ENCODE measurements at regions not wholly inside any gene's neighbourhood (a gene's known extent, or its start where the extent isn't known, plus 50 kb on each side); places are given as distances from the start of the nearest gene placed in this dataset.
"Not testable (repeated sequence)": the region's sequence is repeated elsewhere in the genome, so short reads cannot be mapped to it uniquely, and the experiment has no call there.

- H3K27me3 Mint-ChIP-seq, H3K27ac Mint-ChIP-seq, H3K4me1 Mint-ChIP-seq, DNase-seq, H3K4me3 Mint-ChIP-seq, ATAC-seq: not testable (repeated sequence)
- peaks cover 45% of the 10 kb centered on the region for H3K9me3 Mint-ChIP-seq
- peaks cover 13% of the 10 kb centered on the region for H3K36me3 Mint-ChIP-seq (ENCODE audit: low read depth)
Observed at GRCh38 chr2:33690686-33691085, 91.6 kb upstream of the FAM98A start.

- Mint-ChIP-seq H3K9me3 (peaks cover 6% of the 10 kb centered on the region), H3K4me3 (no peak overlapping the region), H3K36me3 (ENCODE audit: low read depth) (no peaks in the 10 kb centered on the region), H3K4me1 (no peaks in the 10 kb centered on the region), H3K27me3 (peaks cover 3% of the 10 kb centered on the region), H3K27ac (no peak overlapping the region)
- no peak for DNase-seq
- ATAC-seq: no peak
Observed at GRCh38 chr2:33681364-33681757, 82.3 kb upstream of the FAM98A start.

DNA sequence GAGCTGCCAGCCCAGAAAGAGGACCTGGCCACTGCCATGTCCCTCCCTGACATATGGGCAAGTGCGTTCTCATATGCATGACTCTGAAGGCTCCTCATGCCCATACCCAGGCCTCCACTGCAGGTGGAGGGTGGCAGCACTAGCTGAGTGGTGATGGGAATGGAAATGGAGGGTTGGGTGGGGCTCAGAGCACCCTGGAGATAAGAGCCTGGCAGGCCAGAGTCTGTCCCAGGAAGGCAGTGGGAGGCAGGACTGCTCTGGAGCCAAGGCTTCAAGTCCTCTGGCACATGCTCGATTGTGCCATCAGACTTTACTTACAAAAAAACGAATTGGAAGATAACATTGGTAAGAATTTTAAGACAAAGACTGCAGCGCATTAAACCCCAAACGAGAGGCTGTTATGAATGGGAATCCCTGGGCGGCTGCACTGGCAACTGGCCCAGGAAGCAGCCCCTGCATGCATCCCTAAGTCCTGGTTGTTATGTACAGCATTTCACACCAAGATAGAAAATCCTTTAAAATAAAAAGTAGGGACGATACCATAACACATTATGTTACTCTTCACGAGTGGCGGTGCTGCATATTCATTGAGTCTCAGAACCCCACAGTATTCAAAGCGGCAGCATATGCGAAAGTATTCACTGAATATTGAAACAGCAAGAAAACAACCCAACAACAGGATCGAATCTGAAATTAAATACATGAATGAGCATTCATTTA lies 81.7 kb upstream of the FAM98A start:
- Mint-ChIP-seq H3K4me3 (no peak overlapping the region), H3K27ac (no peak overlapping the region)

DNA sequence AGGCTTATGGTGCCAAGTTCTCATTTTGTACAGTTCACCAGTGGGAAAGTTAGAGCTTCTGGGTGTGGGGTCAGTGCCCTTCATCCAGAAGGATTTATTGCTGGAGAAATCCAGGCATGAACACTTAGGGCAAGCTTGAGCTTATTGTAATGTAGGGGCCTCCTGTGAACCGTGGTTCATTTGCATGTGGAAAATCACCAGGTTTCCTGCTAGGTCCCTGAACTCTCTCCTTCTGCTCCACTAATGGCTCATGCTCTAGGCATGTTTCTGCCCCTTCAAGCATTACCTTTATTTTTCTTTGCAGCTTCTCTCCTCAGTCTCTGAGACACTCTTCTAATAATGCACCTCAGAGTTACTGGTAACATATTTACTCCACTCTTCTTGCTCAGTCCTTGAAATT lies 79.3 kb upstream of the FAM98A start:
- Mint-ChIP-seq H3K4me3 (no peak overlapping the region), H3K36me3 (ENCODE audit: low read depth) (no peaks in the 10 kb centered on the region), H3K27me3 (peaks cover 4% of the 10 kb centered on the region), H3K4me1 (no peaks in the 10 kb centered on the region), H3K9me3 (no peaks in the 10 kb centered on the region), H3K27ac (no peak overlapping the region)
- no peak for DNase-seq
- no peak for ATAC-seq

More for the DNA sequence above, 81.7 kb upstream of the FAM98A start:
- DNase-seq (no peak), ATAC-seq (no peak)
- H3K4me1 Mint-ChIP-seq: no peaks in the 10 kb centered on the region
- H3K36me3 Mint-ChIP-seq (ENCODE audit: low read depth): no peaks in the 10 kb centered on the region
- H3K9me3 Mint-ChIP-seq: peaks cover 6% of the 10 kb centered on the region
- H3K27me3 Mint-ChIP-seq: peaks cover 2% of the 10 kb centered on the region

DNA sequence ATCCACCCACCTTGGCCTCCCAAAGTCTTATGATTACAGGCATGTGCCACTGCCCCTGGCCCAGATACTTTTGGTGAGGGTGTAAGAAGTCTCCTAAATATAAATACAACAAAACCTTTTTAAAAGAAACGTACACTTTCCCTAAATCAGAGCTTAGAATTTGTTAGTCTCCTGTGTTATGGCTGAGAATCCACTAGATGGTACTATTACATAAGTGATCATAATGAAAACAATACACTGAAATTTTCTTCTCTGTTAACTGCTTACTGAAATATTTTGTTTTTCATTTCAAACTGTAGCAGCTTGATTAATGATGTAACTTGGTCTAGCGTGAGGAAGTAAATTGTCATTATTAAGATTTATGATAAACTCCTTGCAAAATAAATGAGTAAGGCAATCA lies 74.8 kb upstream of the FAM98A start:
- Mint-ChIP-seq H3K4me3 (no peak overlapping the region), H3K27me3 (peaks cover 4% of the 10 kb centered on the region), H3K9me3 (no peaks in the 10 kb centered on the region), H3K36me3 (ENCODE audit: low read depth) (no peaks in the 10 kb centered on the region), H3K4me1 (no peaks in the 10 kb centered on the region), H3K27ac (no peak overlapping the region)
- ATAC-seq (no peak), DNase-seq (no peak)

GRCh38 chr2:33672896-33673295 lies 73.8 kb upstream of the FAM98A start:
- DNase-seq (no peak), ATAC-seq (no peak)
- no peaks in the 10 kb centered on the region for H3K4me1 Mint-ChIP-seq
- no peaks in the 10 kb centered on the region for H3K9me3 Mint-ChIP-seq
- no peak overlapping the region for H3K27ac Mint-ChIP-seq
- H3K27me3 Mint-ChIP-seq: peaks cover 4% of the 10 kb centered on the region
- no peaks in the 10 kb centered on the region for H3K36me3 Mint-ChIP-seq (ENCODE audit: low read depth)
- H3K4me3 Mint-ChIP-seq: no peak overlapping the region

- DNase-seq: no peak
- no peaks in the 10 kb centered on the region for H3K36me3 Mint-ChIP-seq (ENCODE audit: low read depth)
- peaks cover 4% of the 10 kb centered on the region for H3K27me3 Mint-ChIP-seq
- ATAC-seq: no peak
- no peaks in the 10 kb centered on the region for H3K4me1 Mint-ChIP-seq
- H3K9me3 Mint-ChIP-seq: no peaks in the 10 kb centered on the region
- H3K27ac Mint-ChIP-seq: no peak overlapping the region
- no peak overlapping the region for H3K4me3 Mint-ChIP-seq
Observed at GRCh38 chr2:33672389-33672788, 73.3 kb upstream of the FAM98A start.

DNA sequence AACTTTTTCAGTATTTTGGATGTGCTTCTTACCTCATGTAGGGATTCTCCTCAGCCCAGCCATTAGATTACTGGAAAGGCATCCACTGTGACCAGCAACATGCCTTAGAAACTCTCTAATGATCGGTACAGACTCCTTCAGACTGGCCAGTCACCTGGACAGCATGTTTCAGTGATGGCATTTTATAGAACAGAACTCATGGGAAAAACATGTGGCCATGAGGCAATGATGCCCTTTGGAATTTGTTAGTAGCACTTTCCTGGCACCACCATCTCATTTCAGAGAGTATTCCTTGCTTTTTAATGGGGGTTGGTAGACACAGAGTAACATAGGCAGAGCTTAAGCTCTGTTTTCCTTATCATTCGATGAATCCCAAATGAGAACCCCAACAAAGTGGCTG lies 72.1 kb upstream of the FAM98A start:
- no peaks in the 10 kb centered on the region for H3K36me3 Mint-ChIP-seq (ENCODE audit: low read depth)
- peaks cover 4% of the 10 kb centered on the region for H3K27me3 Mint-ChIP-seq
- no peak overlapping the region for H3K27ac Mint-ChIP-seq
- H3K4me1 Mint-ChIP-seq: no peaks in the 10 kb centered on the region
- DNase-seq (no peak), ATAC-seq (no peak)
- no peaks in the 10 kb centered on the region for H3K9me3 Mint-ChIP-seq
- no peak overlapping the region for H3K4me3 Mint-ChIP-seq

DNA sequence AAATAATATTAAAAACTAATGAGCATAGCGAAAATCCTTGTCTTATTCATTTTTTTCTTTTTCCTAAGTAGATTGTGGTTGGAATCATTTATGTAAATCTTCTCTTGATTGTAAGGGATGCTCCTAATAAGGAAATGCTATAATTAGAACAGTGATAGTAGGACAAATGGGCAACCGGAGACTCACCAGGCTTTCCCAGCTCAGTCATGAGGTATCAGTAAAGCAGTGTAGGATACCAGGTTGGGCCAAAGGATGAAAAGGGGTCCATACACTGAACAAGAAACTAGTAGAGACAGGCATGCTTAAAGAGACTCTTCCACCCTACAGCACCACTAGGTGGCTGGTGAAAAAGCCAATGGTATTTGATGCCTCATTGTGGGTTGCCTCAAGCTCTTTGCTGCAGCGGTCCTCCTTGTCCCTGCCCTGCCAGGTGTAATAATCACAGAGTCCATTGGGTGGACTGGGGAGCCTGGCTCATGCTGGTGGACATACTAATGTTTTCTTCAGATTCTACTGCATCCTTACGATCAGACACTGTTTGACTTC lies 71.4 kb upstream of the FAM98A start:
- no peak for ATAC-seq
- H3K27ac Mint-ChIP-seq: no peak overlapping the region
- no peaks in the 10 kb centered on the region for H3K4me1 Mint-ChIP-seq

DNA sequence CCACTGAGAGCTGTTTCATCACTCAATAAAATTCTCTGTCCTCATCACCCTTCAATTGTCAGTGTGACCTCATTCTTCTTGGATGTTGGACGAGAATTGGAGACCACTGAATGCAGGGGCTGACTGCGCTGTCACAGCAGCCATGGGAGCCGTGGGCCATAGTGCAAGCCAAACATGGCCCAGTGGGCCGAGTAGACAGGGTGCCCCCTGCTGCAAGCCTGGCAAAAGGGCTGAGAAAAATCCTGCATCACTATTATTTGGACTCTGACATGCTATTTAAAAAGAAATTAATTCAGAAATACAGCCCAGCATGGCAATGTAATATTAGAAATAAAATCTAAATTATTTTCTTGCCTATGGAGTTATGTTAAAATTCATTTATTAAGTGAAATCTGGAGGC lies 67.8 kb upstream of the FAM98A start:
- Mint-ChIP-seq H3K4me3 (no peak overlapping the region), H3K9me3 (peaks cover 13% of the 10 kb centered on the region), H3K27ac (no peak overlapping the region), H3K27me3 (peaks cover 2% of the 10 kb centered on the region), H3K36me3 (ENCODE audit: low read depth) (no peaks in the 10 kb centered on the region), H3K4me1 (no peaks in the 10 kb centered on the region)
- ATAC-seq: no peak
- DNase-seq: no peak

More for the DNA sequence above, 71.4 kb upstream of the FAM98A start:
- Mint-ChIP-seq H3K36me3 (ENCODE audit: low read depth) (no peaks in the 10 kb centered on the region), H3K4me3 (no peak overlapping the region), H3K9me3 (peaks cover 5% of the 10 kb centered on the region), H3K27me3 (peaks cover 2% of the 10 kb centered on the region)
- DNase-seq: no peak

DNA sequence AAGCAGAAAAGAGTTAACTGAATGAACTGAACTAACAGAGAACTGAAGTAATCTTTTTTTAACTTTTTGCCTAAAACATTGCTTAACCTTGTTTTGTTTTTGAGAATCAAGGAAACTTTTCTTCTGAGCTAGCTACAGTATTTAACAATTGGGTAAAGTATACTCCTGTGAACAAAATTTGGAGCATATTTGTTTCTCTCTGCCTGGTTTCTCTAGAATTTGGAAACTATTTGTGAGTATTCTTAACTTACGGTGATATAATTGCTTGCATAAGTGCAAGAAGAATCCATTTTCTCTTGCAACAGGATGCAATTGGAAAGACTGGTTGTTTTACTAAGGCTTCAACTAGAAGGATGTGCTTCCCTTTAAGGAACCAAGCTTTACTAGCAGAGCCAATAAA lies 65.9 kb upstream of the FAM98A start:
- no peaks in the 10 kb centered on the region for H3K36me3 Mint-ChIP-seq (ENCODE audit: low read depth)
- DNase-seq (no peak), ATAC-seq (no peak)
- H3K4me1 Mint-ChIP-seq: no peaks in the 10 kb centered on the region
- peaks cover 2% of the 10 kb centered on the region for H3K27me3 Mint-ChIP-seq
- H3K9me3 Mint-ChIP-seq: peaks cover 13% of the 10 kb centered on the region
- no peak overlapping the region for H3K27ac Mint-ChIP-seq
- H3K4me3 Mint-ChIP-seq: no peak overlapping the region

DNA sequence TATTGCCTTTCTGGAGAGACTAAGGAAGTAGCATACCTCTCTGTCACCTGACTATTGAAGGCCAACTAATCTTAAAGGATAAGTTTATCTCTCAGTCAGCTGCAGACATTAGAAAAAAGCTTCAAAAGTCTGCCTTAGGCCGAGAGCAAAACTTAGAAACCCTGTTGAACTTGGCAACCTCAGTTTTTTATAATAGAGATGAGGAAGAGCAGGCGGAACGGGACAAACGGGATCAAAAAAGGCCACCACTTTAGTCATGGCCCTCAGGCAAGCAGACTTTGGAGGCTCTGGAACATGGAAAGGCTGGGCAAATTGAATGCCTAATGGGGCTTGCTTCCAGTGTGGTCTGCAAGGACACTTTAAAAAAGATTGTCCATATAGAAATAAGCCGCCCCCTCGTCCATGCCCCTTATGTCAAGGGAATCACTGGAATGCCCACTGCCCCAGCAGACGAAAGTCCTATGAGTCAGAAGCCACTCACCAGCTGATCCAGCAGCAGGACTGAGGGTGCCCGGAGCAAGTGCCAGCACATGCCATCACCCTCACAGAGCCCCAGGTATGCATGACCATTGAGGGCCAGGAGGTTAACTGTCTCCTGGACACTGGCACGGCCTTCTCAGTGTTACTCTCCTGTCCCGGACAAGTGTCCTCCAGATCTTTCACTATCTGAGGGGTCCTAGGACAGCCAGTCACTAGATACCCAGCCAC lies 61.5 kb upstream of the FAM98A start:
- peaks cover 2% of the 10 kb centered on the region for H3K36me3 Mint-ChIP-seq (ENCODE audit: low read depth)
- no peak overlapping the region for H3K27ac Mint-ChIP-seq
- no peak for DNase-seq
- no peaks in the 10 kb centered on the region for H3K4me1 Mint-ChIP-seq
- H3K9me3 Mint-ChIP-seq: peaks cover 9% of the 10 kb centered on the region
- no peaks in the 10 kb centered on the region for H3K27me3 Mint-ChIP-seq
- no peak for ATAC-seq
- no peak overlapping the region for H3K4me3 Mint-ChIP-seq

DNA sequence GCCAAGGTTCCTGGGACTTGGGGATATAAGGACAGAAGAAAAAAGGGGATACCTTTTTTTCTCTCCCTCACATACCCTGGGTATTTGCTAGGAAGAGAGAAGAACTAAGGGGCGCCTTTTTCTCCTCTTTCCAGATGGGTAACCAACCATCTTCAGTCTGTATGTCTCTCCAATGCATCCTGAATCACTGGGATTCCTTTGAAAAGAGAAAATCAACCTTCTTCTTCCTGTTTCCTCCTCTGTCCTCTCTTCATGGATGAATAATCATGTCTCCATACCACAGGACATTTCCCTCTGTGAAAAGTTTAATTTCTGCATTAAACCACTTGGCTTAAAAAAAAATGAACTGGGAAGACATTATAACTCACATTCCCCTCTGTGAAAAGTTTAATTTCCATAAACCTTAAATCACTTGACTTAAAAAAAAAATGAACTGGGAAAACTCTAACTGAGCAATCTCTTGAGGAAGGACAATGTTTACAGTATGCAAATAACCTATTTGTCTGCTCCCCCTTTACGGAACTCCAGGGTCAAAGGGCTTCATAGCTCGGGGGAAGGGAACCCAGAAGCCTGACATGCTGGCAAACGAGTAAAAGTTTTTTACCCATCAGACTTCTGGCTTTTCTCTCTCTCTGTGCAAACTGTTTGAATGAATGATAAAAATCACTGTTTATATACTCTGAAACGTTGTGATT lies 56.7 kb upstream of the FAM98A start:
- ATAC-seq: no peak
- peaks cover 2% of the 10 kb centered on the region for H3K36me3 Mint-ChIP-seq (ENCODE audit: low read depth)
- H3K4me3 Mint-ChIP-seq: no peak overlapping the region
- H3K27me3 Mint-ChIP-seq: no peaks in the 10 kb centered on the region
- no peak for DNase-seq
- H3K9me3 Mint-ChIP-seq: no peaks in the 10 kb centered on the region
- no peak overlapping the region for H3K27ac Mint-ChIP-seq
- H3K4me1 Mint-ChIP-seq: no peaks in the 10 kb centered on the region

DNA sequence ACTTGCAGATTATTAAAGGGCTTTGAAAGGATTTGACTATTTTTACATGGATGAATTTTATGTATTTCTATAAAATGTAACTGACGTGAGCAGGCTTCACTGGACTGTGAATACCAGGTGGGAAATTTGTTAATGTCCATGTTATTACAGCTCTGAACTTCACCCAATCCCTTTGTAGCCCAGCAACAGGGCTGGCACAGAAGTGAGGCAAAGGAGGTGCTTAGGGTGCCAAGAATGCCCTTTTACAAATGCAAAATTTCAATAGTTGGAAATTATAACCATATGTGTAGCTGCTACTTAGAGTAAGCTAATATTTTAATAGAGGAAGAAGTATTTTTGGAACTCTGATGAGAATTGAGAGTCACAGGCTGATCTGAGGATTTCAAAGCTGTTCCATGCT lies 53.7 kb upstream of the FAM98A start:
- Mint-ChIP-seq H3K36me3 (ENCODE audit: low read depth) (peaks cover 2% of the 10 kb centered on the region), H3K4me3 (no peak overlapping the region), H3K4me1 (no peaks in the 10 kb centered on the region), H3K9me3 (no peaks in the 10 kb centered on the region), H3K27me3 (peaks cover 5% of the 10 kb centered on the region), H3K27ac (no peak overlapping the region)
- no peak for ATAC-seq
- no peak for DNase-seq

DNA sequence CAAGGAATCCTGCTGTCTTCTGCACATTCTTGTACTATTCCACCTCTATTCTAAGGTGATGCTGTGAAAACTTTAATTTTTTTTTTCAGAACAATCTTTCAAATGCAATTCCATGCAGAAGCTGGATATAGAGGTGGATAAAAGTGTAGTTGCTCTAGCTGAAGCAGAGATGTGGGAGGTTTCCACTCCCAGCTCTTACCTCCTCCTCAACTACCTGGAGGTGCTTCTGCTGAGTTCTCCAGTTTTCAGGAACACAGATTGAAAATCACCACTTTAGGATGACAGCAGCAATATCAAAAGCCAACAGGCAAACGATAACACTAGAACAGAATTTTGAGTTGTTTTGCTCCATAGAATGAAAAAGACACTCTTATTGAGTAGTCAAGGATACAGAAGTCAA lies 51.1 kb upstream of the FAM98A start:
- DNase-seq (no peak), ATAC-seq (no peak)
- Mint-ChIP-seq H3K4me3 (no peak overlapping the region), H3K4me1 (no peaks in the 10 kb centered on the region), H3K36me3 (ENCODE audit: low read depth) (no peaks in the 10 kb centered on the region), H3K9me3 (no peaks in the 10 kb centered on the region), H3K27ac (no peak overlapping the region), H3K27me3 (peaks cover 5% of the 10 kb centered on the region)
